HEK293 (cell line): ENCODE measurements at regions not wholly inside any gene's neighbourhood (a gene's known extent, or its start where the extent isn't known, plus 50 kb on each side); places are given as distances from the start of the nearest gene placed in this dataset.

ENCODE experiments used
- CTCF ChIA-PET: fragments of 350-600 bp; formaldehyde crosslinking; extraction: SDS; loops from one replicate; lab custom pipeline; 2021; ENCODE audit warnings: antibody characterized with exemption; lab: Yijun Ruan, JAX
- POLR2A ChIA-PET: fragments of 300-600 bp; formaldehyde crosslinking; extraction: SDS; loops from one replicate; lab custom pipeline; 2020; ENCODE audit warnings: antibody characterized with exemption, inconsistent platforms; lab: Yijun Ruan, JAX
- H3K27ac ChIP-seq: fragments of 200-500 bp; sonication (Bioruptor generic); 2 replicates; pipeline ENCODE4 v1.5.1; 2014; ENCODE audit warnings: low read depth, low read length, control low read depth, inconsistent platforms; ENCODE audit errors: extremely low read depth
- H3K36me3 ChIP-seq, 2 experiments: fragments of 200-500 bp in 1 of 2; sonication (Bioruptor generic) in 1 of 2; 1 replicate in 1 of 2; 2 replicates in 1 of 2; pipeline ENCODE4 v1.5.1; 2014 to 2017; ENCODE audit warnings: inconsistent platforms in 2 of 2, low read length in 2 of 2; ENCODE audit not compliant: control insufficient read depth in 2 of 2, insufficient read depth in 1 of 2
- H3K4me1 ChIP-seq: fragments of 200-500 bp; sonication (Bioruptor generic); 2 replicates; pipeline ENCODE4 v1.5.1; 2014; ENCODE audit warnings: mild to moderate bottlenecking, low read length, inconsistent platforms; ENCODE audit not compliant: control insufficient read depth, insufficient read depth
- H3K4me3 ChIP-seq: 2 replicates; pipeline ENCODE4 v1.5.1; 2011; ENCODE audit warnings: low read depth, mild to moderate bottlenecking, control low read depth, low read length, moderate library complexity
- H3K9me3 ChIP-seq: fragments of 200-500 bp; sonication (Bioruptor generic); 2 replicates; pipeline ENCODE4 v1.5.1; 2014; ENCODE audit warnings: low read depth, low read length, inconsistent platforms; ENCODE audit not compliant: control insufficient read depth, insufficient read depth
- BCL11B ChIP-seq: fragments of 450-650 bp; formaldehyde crosslinking; IDR thresholded peaks from 2 replicates; pipeline ENCODE4 v1.5.1; 2016; ENCODE audit warnings: low read depth, missing biosample characterization, missing genetic modification characterization
- GLI4 ChIP-seq: fragments of 450-650 bp; formaldehyde crosslinking; IDR thresholded peaks from 2 replicates; pipeline ENCODE4 v1.5.1; 2016; ENCODE audit warnings: missing biosample characterization, missing genetic modification characterization
- PRDM10 ChIP-seq: fragments of 450-650 bp; formaldehyde crosslinking; IDR thresholded peaks from 2 replicates; pipeline ENCODE4 v1.5.1; 2016; ENCODE audit warnings: missing biosample characterization, missing genetic modification characterization
- ZBTB21 ChIP-seq: fragments of 450-650 bp; formaldehyde crosslinking; IDR thresholded peaks from 2 replicates; pipeline ENCODE4 v1.5.1; 2017; ENCODE audit warnings: missing biosample characterization, missing genetic modification characterization
- ZFP41 ChIP-seq: fragments of 450-650 bp; formaldehyde crosslinking; IDR thresholded peaks from 2 replicates; pipeline ENCODE4 v1.5.1; 2016; ENCODE audit warnings: missing biosample characterization, missing genetic modification characterization, borderline replicate concordance
- ZNF114 ChIP-seq: fragments of 450-650 bp; formaldehyde crosslinking; IDR thresholded peaks from 2 replicates; pipeline ENCODE4 v1.5.0; 2017; ENCODE audit warnings: missing biosample characterization, missing genetic modification characterization
- ZNF138 ChIP-seq: fragments of 450-650 bp; formaldehyde crosslinking; IDR thresholded peaks from 2 replicates; pipeline ENCODE4 v1.5.1; 2016; ENCODE audit warnings: missing biosample characterization, missing genetic modification characterization, borderline replicate concordance
- ZNF146 ChIP-seq: fragments of 450-650 bp; formaldehyde crosslinking; IDR thresholded peaks from 2 replicates; pipeline ENCODE4 v1.5.1; 2016; ENCODE audit warnings: missing biosample characterization, missing genetic modification characterization
- ZNF23 ChIP-seq: fragments of 450-650 bp; formaldehyde crosslinking; IDR thresholded peaks from 2 replicates; pipeline ENCODE4 v1.5.1; 2016; ENCODE audit warnings: missing biosample characterization, missing genetic modification characterization, borderline replicate concordance
- ZNF335 ChIP-seq: fragments of 450-650 bp; formaldehyde crosslinking; conservative IDR thresholded peaks from 2 replicates; pipeline ENCODE4 v1.5.1; 2016; ENCODE audit warnings: missing biosample characterization, missing genetic modification characterization
- ZNF404 ChIP-seq: fragments of 450-650 bp; formaldehyde crosslinking; IDR thresholded peaks from 2 replicates; pipeline ENCODE4 v1.5.1; 2017; ENCODE audit warnings: missing biosample characterization, missing genetic modification characterization
- ZNF501 ChIP-seq: fragments of 450-650 bp; formaldehyde crosslinking; IDR thresholded peaks from 2 replicates; pipeline ENCODE4 v1.5.1; 2016; ENCODE audit warnings: missing biosample characterization, missing genetic modification characterization
- ZNF530 ChIP-seq: fragments of 450-650 bp; formaldehyde crosslinking; IDR thresholded peaks from 2 replicates; pipeline ENCODE4 v1.5.1; 2016; ENCODE audit warnings: low read depth, missing biosample characterization, missing genetic modification characterization
- ZNF600 ChIP-seq: fragments of 450-650 bp; formaldehyde crosslinking; IDR thresholded peaks from 2 replicates; pipeline ENCODE4 v1.5.1; 2016; ENCODE audit warnings: missing biosample characterization, missing genetic modification characterization
- ZNF658 ChIP-seq: fragments of 450-650 bp; formaldehyde crosslinking; IDR thresholded peaks from 2 replicates; pipeline ENCODE4; 2016; ENCODE audit warnings: missing biosample characterization, missing genetic modification characterization
- ZNF660 ChIP-seq: fragments of 450-650 bp; IDR thresholded peaks from 2 replicates; pipeline ENCODE4 v1.5.1; 2018; ENCODE audit warnings: missing biosample characterization, mild to moderate bottlenecking, missing genetic modification characterization
- ZSCAN30 ChIP-seq: fragments of 450-650 bp; IDR thresholded peaks from 2 replicates; pipeline ENCODE4 v1.5.1; 2018; ENCODE audit warnings: missing biosample characterization, mild to moderate bottlenecking, missing genetic modification characterization, moderate library complexity
- TF ChIP-seq, protein P1 (sequence below): fragments of 450-650 bp; IDR thresholded peaks from 2 replicates; pipeline ENCODE4 v1.5.1; 2018; ENCODE audit warnings: missing biosample characterization, missing genetic modification characterization
- TF ChIP-seq, protein P2 (sequence below): fragments of 450-650 bp; formaldehyde crosslinking; optimal IDR thresholded peaks from 2 replicates; pipeline ENCODE3; 2016; ENCODE audit warnings: missing biosample characterization, mild to moderate bottlenecking, missing genetic modification characterization
- TF ChIP-seq, protein P3 (sequence below): fragments of 450-650 bp; formaldehyde crosslinking; IDR thresholded peaks from 2 replicates; pipeline ENCODE4 v1.5.1; 2017; ENCODE audit warnings: missing biosample characterization, missing genetic modification characterization

DNA sequence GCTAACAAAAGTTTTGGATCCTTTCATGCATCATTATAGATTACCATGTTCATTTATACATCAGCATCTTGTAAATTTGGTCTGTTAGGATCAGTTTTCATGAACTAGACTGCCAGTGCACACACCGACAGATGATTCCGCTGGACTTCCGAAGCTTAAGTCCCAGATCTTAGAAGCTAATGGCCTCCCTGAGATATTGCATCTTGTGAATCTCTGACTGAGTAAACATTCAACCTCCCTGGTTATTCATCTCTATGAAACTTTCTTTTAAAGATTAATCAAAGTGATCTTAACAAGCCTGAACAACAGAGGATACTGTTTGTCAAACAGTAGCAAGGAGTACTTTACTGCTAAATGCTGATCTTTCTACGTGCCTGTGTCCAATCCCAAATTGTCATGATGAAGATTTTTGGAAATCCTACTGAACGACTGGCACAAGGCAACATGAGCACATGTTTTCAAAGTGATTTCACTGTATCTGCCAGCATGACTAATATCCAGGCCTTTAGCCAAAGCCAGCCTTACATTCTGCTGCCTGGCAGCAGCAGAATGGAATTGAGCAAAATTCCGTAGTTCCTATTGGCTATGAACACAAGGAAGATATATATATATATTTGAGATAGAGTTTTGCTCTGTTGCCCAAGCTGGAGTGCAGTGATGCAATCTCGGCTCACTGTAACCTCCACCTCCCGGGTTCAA lies 91.3 kb upstream of the ANK3 start:
- H3K4me1 ChIP-seq = no peaks in the 10 kb centered on the region; the same call in 1 of the 2 replicates
- H3K4me3 ChIP-seq = no peak overlapping the region
- POLR2A ChIA-PET = no interaction called here
- no peaks in the 10 kb centered on the region for H3K36me3 ChIP-seq
- CTCF ChIA-PET = no interaction called here
- no peak overlapping the region for H3K27ac ChIP-seq
- no peaks in the 10 kb centered on the region for H3K9me3 ChIP-seq
- TF ChIP-seq ZNF335 (tag by site-specific recombination) (peak; percentile 21; the same call in 1 of the 2 replicates), ZNF658 (no peak), ZBTB21 (tag by site-specific recombination) (no peak), ZNF660 (tag by site-specific recombination) (no peak; the same call in 1 of the 2 replicates), ZNF530 (tag by site-specific recombination) (no peak), BCL11B (tag by site-specific recombination) (no peak), ZNF600 (tag by site-specific recombination) (no peak), ZNF23 (tag by site-specific recombination) (no peak), ZNF404 (tag by site-specific recombination) (no peak), ZNF138 (tag by site-specific recombination) (no peak), ZSCAN30 (no peak), ZNF114 (tag by site-specific recombination) (no peak), ZNF501 (tag by site-specific recombination) (no peak), ZFP41 (no peak), ZNF146 (no peak), GLI4 (tag by site-specific recombination) (no peak)
- TF ChIP-seq, protein P1, sequence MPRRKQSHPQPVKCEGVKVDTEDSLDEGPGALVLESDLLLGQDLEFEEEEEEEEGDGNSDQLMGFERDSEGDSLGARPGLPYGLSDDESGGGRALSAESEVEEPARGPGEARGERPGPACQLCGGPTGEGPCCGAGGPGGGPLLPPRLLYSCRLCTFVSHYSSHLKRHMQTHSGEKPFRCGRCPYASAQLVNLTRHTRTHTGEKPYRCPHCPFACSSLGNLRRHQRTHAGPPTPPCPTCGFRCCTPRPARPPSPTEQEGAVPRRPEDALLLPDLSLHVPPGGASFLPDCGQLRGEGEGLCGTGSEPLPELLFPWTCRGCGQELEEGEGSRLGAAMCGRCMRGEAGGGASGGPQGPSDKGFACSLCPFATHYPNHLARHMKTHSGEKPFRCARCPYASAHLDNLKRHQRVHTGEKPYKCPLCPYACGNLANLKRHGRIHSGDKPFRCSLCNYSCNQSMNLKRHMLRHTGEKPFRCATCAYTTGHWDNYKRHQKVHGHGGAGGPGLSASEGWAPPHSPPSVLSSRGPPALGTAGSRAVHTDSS (tag by site-specific recombination) = 0 out of 2 replicates have a peak, but pooled peaks have one; percentile 11
- TF ChIP-seq, protein P2, sequence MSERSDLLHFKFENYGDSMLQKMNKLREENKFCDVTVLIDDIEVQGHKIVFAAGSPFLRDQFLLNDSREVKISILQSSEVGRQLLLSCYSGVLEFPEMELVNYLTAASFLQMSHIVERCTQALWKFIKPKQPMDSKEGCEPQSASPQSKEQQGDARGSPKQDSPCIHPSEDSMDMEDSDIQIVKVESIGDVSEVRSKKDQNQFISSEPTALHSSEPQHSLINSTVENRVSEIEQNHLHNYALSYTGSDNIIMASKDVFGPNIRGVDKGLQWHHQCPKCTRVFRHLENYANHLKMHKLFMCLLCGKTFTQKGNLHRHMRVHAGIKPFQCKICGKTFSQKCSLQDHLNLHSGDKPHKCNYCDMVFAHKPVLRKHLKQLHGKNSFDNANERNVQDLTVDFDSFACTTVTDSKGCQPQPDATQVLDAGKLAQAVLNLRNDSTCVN (tag by site-specific recombination) = no peak

DNA sequence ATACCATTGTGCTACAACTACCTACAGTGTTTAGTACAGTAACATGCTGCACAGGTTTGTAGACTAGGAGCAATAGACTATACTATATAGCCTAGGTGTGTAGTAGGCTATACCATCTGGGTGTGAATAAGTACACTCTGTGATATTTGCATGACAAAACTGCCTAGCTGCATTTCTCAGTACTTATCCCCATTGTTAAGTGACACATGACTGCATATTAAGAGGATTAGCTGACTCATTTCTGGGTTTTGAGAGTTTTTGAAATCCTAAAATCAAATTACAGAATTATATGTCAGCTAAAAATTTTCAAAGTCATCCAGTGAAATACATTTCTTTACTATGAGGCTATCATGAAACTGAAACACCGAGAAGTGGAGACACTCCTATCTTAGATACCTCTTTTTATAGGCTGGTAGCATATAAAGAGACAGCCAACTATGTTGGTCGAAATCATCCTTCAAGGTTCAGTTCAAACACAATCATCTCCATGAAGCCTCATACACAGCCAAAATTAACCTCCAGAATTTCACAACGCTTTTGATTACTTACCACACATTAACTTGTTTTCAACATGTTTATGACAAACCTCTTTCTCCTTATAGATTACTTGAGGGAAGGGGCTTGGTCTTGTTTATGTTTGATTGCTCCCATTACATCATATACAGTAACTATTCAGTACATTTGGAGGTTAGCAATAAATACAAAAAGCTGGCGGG lies 89.8 kb upstream of the ANK3 start:
- Histone ChIP-seq H3K4me3 (no peak overlapping the region), H3K4me1 (no peaks in the 10 kb centered on the region; the same call in 1 of the 2 replicates), H3K9me3 (no peaks in the 10 kb centered on the region), H3K36me3 (no peaks in the 10 kb centered on the region), H3K27ac (no peak overlapping the region)
- TF ChIP-seq, protein P3, sequence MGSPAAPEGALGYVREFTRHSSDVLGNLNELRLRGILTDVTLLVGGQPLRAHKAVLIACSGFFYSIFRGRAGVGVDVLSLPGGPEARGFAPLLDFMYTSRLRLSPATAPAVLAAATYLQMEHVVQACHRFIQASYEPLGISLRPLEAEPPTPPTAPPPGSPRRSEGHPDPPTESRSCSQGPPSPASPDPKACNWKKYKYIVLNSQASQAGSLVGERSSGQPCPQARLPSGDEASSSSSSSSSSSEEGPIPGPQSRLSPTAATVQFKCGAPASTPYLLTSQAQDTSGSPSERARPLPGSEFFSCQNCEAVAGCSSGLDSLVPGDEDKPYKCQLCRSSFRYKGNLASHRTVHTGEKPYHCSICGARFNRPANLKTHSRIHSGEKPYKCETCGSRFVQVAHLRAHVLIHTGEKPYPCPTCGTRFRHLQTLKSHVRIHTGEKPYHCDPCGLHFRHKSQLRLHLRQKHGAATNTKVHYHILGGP = no peak
- TF ChIP-seq PRDM10 (tag by site-specific recombination) = peak; percentile 70
- POLR2A ChIA-PET = no interaction called here
- CTCF ChIA-PET = interaction anchor here (0.6 to 0.8 kb wide), 2 partner anchors 21 to 289 kb away, joined by 3 to 4 read pairs; no protein-coding TSS in a partner anchor
